GM04503 (cell line): ENCODE measurements at regions not wholly inside any gene's neighbourhood (a gene's known extent, or its start where the extent isn't known, plus 50 kb on each side); places are given as distances from the start of the nearest gene placed in this dataset.

ENCODE experiments used
- DNase-seq: peaks from one replicate; pipeline ENCODE4 v3.0.0-alpha.2; 2012; ENCODE audit warnings: low read depth

DNA sequence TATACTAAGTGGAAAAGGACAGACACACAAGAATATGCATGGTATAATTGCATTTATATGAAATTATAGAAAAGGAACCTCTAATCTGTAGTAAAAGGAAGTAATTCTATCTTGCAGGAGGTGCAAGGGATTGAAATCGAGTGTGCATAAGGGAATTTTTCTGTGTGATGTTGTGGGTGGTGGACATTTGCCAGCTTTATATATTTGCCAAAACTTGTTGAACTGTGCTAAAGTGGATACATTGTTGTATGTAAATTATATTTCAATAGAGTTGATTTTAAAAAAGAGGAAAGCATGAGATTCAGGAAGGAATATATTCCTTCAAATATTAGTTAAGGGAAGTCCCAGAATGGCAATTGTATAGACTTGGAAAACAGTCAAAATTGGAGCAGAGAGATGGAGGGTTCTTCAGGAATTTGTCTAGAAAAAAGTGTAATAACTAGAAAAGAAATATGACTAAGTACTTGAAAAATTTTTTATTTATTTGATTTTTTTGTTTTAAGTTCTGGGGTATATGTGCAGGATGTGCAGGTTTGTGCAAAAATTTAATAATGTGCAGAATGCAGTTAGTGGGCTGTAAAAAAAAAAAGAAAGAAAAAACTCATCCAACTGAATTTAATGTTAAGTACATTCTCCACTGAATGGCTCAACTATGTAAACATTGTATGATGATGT, 96.1 kb downstream of the ARL4A start:
- no peak for DNase-seq

DNA sequence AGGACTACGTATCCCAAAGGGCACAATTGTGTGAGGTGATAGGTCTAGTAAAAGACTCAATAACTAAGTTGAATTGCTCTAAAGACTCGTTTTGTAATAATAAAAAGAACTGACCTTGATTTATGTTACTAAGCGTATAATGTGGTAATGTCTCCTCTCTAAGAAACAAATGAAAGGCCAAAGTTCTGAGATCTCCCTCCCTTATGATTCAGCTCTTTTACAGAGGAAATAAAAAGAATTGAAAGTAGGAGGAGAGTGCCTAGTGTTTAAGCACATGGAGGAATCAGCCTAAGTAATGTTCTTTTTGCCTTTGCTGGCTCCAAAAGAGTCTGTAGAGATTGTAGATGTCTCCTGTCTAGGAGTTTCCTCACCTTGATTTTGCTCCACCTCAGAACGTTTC, 98.0 kb downstream of the ARL4A start:
- no peak for DNase-seq

DNA sequence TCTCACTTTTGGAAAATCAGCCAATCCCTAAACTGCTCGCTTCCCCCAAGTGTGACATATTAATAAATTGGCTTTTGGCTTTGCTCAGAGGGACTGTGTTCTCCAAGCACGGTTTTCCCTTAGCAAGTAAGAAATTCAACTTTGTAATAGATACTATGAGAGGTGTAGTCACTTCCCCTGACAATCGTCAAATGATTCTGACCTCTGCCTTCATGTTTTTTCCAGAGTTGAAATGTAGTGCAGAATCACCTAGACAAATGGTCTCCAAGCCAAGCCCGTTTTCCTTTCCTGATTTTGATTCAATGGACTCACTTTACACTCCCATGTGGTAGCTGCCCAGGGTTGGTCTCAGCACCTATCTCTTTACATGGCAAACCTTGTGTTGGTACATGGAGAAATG, 99.1 kb downstream of the ARL4A start:
- DNase-seq: no peak

DNA sequence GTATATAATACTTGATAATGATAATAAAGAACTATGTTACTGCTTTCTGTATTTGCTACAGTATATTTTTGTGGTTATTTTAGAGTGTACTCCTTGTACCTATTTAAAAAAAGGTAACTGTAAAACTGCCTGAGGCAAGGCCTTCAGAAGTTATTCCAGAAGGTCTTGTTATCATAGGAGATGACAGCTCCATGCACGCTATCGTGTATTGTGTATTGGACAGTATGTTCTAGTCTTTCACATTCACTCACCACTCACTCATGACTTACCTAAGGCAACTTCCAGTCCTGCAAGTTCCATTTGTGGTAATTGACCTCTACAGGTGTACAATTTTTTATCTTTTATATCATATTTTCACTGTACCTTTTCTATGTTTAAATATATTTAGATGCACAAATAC, 100.7 kb downstream of the ARL4A start:
- no peak for DNase-seq

DNA sequence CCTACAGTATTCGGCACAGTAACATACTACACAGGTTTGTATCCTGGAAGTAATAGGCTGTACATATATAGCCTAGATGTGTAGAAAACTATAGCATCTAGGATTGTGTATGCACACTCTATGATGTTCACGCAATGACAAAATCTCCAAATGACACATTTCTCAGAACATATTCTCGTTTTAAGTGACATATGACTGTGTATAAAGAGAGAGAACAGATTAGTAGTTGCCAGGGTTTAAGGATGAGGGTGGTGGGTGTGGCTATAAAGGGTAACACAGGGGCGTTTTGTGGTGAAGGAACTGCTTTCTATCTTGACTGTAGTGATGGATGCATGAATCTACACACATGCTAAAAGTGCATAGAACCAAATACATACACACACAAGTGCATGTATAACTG, 101.2 kb downstream of the ARL4A start:
- no peak for DNase-seq

DNA sequence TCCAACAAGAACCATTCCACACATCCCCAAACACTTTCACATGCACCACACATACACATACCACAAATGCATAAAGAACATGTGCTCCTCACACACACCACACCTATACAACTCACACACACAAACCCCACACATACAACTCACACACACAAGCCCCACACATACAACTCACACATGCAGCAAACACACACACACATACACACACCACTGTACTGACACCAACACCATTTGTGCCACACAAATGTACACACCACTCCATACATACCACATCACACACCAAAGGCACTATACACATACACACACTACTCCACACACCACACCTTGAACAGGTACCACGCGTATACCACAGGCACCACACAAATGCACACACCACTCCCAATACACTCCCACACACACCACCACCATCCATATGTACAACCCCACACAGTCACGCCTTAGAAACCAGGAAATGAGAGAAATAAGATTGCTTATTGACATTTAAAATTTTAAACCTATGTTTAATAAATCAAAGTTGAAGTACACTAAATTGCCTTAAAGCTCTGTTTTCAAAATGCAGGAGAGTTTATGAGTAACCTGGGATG, 107.4 kb downstream of the ARL4A start:
- DNase-seq: no peak

DNA sequence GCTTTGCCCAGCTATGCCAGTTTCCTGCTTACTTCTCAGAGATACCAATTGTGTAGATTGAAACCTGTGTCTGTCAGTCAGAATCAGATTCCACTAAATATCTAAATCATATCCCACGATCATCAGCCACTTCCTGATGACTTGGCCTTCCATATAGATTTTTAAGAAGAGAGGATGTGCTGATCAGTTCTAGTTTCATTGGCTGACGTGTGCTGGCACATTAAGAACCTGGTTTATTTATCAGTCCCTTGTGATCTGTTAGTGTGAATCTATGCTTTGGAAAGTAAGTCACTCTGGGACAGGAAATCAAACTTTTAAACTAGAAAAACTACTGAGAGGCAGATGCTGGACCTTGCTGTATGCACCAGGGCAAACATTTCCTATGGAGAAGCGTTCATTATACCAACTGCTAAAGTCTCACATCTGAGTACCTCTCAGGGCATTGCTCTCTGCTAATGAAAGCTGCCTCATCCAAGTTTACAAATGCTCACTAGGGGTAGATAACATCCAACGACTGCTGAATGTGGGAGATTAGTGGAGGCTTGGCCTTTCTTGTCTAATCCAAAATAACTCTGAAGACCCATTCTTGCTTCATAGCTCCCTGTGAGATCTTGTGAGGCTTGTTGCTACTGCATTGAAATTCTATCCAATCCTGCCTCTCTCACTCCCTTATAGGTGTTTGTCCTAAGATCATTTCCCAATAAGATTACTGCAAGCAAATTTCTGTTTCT, 109.1 kb downstream of the ARL4A start:
- DNase-seq: no peak

DNA sequence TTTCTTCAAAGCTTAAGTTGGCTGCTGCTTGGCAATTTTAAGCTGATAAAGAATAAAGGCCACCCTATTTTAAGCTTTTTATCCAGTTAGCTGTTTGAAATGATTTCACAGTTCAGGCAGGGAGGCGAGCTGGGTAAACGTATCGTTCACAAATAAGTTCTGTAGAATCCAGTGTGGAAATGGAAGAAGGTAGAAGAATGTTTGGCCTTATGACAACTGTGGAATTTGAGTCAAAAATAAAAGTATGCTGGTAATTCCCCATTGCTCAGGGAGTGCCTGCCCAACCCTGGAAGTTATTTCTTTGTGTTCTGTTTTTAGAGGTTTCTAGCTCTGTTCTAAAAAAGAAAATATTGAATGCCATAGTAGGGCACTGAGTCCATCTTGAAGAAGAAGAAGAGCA, 113.1 kb downstream of the ARL4A start:
- DNase-seq: no peak

DNA sequence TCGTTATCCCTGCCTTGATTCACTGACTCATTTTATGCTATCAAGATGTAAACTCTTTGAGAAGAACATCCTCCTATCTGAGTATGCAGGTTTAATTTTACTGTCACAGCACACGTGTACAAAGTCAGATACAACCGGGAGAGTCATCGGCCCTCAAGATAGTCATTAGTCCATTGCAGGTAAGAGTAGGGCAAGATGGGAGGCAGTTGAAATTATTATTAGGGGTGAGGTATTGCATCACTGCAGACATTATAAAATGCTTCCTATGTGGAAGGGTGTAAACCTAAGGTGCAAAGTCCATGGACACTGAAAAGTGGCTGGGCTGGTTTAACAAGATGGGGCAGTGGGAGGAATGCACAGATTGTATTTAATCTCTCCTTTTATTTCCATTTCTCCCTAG, 113.7 kb downstream of the ARL4A start:
- no peak for DNase-seq

DNA sequence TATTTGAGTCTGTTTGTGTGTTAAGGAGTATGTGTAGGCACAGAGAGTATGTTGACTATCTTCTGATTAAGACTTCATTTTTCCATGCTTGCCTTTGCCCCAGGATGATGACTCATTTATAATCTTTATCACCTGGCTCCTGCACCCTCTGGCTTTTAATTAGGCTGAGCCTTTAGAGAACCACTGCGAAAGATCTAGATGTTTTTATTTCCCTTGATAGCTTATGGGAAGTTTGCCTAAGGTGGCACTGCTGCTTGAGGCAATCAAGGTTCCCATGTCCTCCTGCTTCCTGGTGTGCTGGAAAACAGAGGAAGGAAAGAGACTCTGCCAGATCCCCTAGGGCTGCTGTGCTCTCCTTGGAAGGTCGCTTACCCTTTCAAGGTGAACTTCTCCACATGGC, 114.6 kb downstream of the ARL4A start:
- DNase-seq: no peak

DNA sequence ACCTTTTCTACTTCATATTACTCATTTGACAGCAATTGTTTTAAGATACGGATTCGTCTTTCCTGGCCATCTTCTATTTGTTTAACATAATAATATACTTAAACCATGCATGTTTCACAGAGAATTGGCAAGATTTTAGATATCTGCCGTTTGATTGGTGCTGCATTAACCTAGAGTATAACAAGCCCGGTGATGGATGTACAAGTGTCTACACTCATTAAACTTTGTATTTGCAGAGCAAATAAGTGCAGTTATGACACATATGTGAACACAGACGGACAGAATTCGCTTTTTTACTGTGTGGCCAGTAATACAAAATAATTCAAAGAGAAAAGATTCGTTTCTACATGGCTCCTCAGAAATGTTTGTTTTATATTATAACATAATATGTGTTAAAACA, 116.1 kb downstream of the ARL4A start:
- no peak for DNase-seq

DNA sequence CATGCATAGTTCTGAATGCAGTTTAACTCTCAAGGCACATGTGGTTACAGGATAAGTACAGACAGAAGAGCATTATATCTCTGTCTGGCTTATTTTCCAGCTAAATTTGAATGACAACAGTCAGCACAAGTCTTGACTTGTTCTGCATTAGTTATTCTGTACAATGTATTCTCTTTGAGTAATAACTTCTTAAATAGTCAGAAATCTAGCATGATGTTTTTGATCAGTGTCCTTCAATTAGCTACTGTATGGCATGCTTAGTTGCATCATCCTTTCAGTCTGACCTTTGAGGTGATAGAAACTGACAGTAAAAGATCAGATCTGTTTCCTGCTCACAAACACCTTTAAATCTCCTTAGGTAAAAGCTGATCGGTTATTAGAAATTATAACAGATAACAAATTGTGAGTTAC, 118.1 kb downstream of the ARL4A start:
- DNase-seq: no peak

DNA sequence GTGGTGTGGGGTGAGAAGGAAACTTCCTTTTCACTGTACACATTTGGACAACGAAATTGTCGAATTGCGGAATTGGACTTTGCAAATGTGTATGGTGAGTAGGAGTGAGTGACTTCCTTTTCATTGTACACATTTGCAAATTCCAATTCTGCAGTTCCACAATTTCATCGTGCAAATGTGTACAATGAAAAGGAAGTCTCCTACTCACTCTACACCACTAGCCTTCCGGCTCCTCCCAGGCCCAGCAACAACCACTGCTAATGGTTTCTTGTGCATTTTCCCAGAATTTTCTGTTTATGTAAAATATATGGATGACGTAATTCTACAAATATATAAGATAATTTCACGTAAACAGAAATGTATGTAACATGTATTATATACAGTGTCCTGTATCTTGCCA, 118.5 kb downstream of the ARL4A start:
- no peak for DNase-seq

DNA sequence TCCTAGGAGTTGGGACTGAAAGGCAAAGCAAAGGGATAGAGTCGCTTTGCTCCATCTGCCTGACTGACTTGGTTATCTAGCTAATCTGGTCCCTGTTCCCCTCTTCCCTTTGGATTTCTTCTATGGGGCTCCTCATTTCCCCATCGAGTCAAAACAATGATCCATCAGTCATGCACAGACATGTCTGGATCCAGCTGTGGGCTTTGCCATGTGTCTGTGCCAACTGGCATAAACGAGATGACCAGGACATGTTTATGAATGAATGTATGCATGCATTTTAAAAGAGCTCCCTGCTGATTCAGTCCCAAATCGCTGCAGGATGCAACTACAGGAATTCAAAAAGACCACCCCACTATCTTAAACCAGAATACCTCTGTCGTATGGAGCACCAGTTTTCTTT, 122.0 kb downstream of the ARL4A start:
- no peak for DNase-seq

DNA sequence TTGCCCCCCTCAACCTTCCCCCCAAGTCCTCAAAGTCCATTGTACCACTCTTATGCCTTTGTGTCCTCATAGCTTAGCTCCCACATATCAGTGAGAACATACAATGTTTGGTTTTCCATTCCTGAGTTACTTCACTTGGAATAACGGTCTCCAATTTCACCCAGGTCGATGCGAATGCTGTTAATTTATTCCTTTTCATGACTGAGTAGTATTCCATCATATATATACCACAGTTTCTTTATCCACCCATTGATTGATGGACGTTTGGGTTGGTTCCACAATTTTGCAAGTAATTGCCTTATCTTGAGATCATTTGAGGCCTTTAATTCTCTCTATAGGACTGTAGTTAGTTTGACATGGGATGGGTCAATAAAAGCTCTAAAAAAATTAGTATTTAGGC, 124.7 kb downstream of the ARL4A start:
- DNase-seq: no peak

DNA sequence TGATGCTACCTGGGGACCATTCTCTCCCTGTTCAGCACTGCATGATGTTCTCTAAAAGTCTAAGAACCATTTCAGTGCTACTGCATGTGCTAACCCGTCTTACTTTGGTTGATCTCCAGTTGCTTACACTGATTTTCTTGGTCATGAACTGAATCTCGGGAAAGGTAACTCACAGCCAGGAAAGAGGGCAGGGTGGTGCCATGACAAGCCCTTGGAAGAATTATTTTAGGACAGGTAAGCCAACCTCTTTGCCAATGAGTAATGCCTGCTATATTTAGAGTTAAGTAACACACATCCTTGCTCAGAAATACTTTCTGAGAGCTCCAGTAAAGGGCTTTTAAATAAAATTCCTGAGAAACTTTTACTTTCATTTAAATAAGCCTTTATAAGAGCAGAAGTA, 126.7 kb downstream of the ARL4A start:
- no peak for DNase-seq

DNA sequence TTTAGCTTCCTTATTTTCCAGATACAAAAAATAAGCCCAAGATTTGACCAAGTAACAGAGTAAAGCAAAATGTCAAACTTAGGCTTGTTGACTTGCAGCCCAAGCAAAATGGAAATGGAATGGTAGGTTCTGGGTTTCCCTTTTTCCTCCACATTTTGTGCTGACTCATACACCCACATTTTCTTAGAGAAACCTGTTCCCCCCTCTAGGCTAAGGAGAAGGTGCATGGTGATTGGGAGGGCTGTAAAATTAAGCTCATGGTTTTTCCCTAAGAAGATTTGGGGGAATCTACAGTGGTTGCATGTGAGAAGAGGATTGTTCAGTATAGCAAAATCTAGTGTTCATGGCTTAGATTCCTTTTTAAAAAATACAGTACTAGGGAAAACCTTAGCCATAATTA, 127.4 kb downstream of the ARL4A start:
- no peak for DNase-seq

DNA sequence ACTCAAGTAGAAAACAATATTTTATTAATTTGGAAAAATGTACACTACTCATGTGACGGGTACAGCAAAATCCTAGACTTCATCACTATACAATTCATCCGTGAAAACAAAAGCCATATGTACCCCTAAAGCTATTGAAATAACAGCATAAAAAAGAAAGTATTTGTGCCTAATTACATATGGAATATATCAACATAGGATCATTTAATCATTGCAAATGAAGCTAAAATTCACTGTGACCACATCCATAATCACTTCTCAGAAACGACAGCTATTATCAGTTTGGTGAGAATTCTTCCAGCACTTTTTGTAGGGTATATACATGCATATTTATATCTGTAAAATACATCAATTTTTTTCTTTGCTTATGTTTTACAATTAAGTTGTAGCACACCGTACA, 128.0 kb downstream of the ARL4A start:
- no peak for DNase-seq

DNA sequence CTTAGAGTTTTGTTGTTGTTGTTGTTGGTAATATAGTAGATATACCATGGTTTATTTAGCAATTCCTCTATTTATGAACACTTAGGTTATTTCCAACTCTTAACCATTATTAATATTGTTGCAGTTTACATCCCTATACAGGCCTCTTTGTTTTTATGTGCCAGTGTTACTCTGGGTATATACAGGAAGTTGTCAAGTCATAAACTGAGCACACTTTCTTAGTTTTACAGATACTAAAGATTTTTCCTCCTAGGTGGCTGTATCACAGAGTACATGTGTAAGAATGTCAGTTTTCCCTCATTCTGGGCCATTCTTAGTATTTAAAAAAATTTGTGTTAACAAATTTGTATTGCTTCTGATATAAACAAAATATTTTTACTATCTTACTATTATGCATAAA, 128.4 kb downstream of the ARL4A start:
- DNase-seq: no peak

DNA sequence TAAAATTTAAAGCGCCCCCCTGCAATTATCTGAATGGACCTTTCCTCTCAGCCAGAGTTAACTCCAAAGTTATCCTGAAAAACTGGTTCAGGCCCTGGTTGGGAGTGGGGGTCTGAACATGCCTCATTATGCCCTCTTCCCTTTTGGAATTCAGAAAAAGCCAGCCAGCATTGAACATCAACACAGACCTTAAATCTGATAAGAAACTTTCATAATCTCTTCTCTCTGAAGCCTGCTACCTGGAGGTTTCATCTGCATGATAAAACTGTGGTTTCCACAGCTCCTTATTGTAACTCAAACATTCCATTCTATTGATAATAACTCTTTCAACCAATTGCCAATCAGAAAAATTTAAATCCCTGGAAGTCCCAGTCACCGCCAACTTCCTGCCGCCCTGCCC, 133.3 kb downstream of the ARL4A start:
- no peak for DNase-seq

DNA sequence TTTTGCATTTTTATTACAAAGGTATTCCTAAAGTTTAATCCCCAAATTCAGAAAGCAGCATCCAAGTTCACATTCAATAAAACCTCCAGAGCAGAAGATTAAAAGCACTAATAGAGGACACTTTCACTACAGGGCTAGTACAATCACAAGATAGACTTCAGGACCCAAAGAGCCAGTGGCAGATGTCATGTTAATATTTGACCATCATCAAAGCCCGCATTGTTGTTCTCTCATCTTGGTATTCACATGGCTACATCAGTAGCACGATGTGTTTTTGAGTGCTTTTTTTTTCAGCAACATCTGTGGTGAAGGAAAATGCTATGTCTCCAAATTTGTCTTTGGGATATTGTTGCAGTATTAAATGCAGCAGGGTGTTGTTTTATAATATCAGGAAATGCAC, 134.3 kb downstream of the ARL4A start:
- no peak for DNase-seq

DNA sequence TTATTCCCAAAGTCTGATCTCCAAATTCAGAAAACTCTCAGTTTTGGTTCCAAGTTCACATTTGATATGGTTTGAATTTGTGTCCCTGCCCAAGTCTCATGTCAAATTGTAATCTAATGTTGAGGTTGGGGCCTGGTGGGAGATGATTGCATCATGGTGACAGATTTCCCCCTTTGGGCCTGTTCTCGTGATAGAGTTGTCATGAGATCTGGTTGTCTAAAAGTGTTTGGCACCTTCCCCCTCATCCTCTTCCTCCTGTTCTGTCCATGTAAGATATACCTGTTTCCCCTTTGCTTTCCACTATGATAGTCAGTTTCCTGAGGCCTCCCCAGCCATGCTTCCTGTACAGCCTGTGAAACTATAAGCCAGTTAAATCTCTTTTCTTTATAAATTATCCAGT, 138.6 kb downstream of the ARL4A start:
- no peak for DNase-seq

DNA sequence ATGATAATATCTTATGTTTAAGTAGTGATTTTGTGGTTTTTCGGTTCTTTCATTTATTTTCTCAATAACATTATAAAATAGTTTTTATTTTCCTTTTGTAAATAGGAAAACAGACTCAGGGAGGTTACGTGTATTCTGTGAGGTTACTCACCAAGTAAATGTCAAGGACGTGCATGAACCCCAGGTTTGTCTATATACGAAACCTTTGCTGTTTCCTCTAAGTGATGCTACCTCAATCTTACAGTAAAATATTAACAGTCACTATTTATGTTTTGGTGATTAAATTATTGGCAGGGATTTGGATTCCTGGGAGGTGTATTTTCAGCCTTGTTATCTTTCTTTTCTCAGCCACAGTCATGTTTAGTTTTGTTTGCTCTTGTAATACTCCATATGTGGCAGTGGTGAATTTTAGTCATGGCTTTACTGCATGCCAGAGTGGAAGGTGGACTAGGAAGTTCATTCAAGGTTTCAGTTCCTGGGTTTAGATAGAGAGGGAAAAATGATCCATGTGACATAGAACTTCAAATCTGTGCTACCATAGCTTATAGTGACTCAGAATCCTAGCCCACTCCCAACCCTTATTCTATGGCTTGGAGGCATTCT, 139.9 kb downstream of the ARL4A start:
- DNase-seq: no peak
